Thyroid gland (tissue), 4 donors: ENCODE measurements at regions not wholly inside any gene's neighbourhood (a gene's known extent, or its start where the extent isn't known, plus 50 kb on each side); places are given as distances from the start of the nearest gene placed in this dataset.

Experiments used
- DNase-seq, 2 donors: peaks; one replicate each; pipeline ENCODE4 v3.0.0-alpha.2; 2019
- H3K27ac ChIP-seq, 3 donors: fragments of 200-600 bp; sonication (generic); 1 replicate in 2 of 3; 2 replicates in 1 of 3; pipeline ENCODE4 v1.5.1; 2016 to 2019; ENCODE audit warnings: mild to moderate bottlenecking in 1 of 3, moderate library complexity in 1 of 3
- H3K27me3 ChIP-seq: fragments of 200-600 bp; sonication (generic); one replicate; pipeline ENCODE4 v1.5.1; 2019
- H3K36me3 ChIP-seq, 2 donors: fragments of 200-600 bp; sonication (generic); one replicate each; pipeline ENCODE4 v1.5.1; 2016 to 2019
- H3K4me1 ChIP-seq, 2 donors: fragments of 200-600 bp; sonication (generic); one replicate each; pipeline ENCODE4 v1.5.1; 2017 to 2019
- H3K4me3 ChIP-seq, 3 donors: fragments of 200-600 bp; sonication (generic); replicated peaks in 1 of 3; 1 replicate in 2 of 3; 2 replicates in 1 of 3; pipeline ENCODE4 v1.5.1; 2016; ENCODE audit warnings: mild to moderate bottlenecking in 1 of 3
- H3K9me3 ChIP-seq: fragments of 200-600 bp; sonication (generic); one replicate; pipeline ENCODE4 v1.5.1; 2017
- POLR2A ChIP-seq, 2 donors: fragments of 450-650 bp; IDR thresholded peaks; one replicate each; pipeline ENCODE4 v1.6.1; 2017; ENCODE audit warnings: antibody characterized with exemption in 2 of 2, mild to moderate bottlenecking in 2 of 2, moderate library complexity in 1 of 2
- WGBS, 2 donors: methylation state at CpG; one replicate each; pipeline ENCODE4 v1.1.5; 2017; 5-methylcytosine and 5-hydroxymethylcytosine counted together
- intact Hi-C: fragments of 100-400 bp; cut with DNase I; formaldehyde crosslinking; loops from one replicate; pipeline ENCODE4 v1.15.1; 2023
- TF ChIP-seq, protein P1 (sequence below), 6 experiments: fragments of 200-600 bp in 3 of 6; fragments of 450-650 bp in 3 of 6; sonication (generic) in 3 of 6; IDR thresholded peaks; one replicate each; pipeline ENCODE4 v1.5.1; 2016 to 2019; ENCODE audit warnings: antibody characterized with exemption in 6 of 6, mild to moderate bottlenecking in 2 of 6, inconsistent platforms in 1 of 6, moderate library complexity in 1 of 6

DNA sequence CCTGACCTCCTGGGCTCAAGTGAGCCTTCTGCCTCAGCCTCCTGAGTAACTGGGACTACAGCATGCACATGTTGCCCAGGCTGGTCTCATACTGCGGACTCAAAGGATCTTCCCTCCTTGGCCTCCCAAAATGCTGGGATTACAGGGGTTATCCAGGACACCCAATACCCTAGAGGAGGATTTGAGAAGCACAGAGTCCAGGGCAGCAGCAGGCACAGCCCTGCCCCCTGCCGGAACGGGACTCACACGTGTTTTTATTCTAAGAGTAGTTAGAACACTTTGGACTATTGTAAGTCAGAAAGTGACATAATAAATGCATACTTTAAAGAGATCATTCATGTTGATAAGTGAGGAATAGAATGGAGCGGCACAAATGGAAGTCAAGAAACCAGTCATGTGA, 80.2 kb downstream of the C6orf118 start:
- intact Hi-C loops: no loop called here
- DNase-seq: no peak
- Histone ChIP-seq H3K4me1 (no peaks in the 10 kb centered on the region), H3K27ac (no peak overlapping the region), H3K9me3 (no peaks in the 10 kb centered on the region), H3K4me3 (no peak overlapping the region), H3K36me3 (no peaks in the 10 kb centered on the region), H3K27me3 (no peaks in the 10 kb centered on the region)
- 87 to 92% methylated on average over 5 of the region's 5 CpGs for WGBS, 2 donors
- TF ChIP-seq POLR2A (IDR thresholded peaks at IDR 0.05): no peak
- TF ChIP-seq, protein P1, sequence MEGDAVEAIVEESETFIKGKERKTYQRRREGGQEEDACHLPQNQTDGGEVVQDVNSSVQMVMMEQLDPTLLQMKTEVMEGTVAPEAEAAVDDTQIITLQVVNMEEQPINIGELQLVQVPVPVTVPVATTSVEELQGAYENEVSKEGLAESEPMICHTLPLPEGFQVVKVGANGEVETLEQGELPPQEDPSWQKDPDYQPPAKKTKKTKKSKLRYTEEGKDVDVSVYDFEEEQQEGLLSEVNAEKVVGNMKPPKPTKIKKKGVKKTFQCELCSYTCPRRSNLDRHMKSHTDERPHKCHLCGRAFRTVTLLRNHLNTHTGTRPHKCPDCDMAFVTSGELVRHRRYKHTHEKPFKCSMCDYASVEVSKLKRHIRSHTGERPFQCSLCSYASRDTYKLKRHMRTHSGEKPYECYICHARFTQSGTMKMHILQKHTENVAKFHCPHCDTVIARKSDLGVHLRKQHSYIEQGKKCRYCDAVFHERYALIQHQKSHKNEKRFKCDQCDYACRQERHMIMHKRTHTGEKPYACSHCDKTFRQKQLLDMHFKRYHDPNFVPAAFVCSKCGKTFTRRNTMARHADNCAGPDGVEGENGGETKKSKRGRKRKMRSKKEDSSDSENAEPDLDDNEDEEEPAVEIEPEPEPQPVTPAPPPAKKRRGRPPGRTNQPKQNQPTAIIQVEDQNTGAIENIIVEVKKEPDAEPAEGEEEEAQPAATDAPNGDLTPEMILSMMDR (IDR thresholded peaks at IDR 0.05): no peak

DNA sequence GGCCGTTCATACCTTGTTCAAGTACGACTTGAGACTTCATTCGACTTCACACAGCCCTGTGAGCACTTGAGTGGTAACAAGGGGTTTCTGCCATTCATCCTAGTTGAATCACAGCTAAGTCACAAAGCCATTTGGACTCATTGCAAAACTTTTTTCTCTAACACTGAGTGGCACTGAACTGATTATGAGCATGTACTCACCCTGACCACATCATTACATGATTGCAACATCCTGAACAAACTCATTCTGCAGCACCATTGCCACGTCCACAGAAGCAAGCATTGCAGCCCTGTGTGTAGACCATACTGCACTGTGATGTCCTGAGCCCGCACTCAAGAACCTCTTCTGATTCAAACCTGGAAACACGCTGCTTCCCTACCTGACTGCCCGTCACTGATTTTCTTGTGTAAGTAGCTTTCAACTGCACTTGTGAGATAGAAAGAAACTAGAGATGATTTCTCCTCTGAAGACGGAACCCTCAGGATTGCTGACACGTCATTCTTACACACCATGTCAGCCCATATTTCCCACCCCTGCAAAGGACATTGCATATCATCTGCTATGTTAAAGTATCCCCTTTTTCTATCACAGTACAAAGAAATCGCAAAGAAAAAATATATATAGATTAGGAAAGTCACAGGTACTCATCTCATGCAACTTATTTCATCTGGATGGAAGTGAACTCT, 81.6 kb downstream of the C6orf118 start:
- Histone ChIP-seq H3K9me3 (no peaks in the 10 kb centered on the region), H3K4me1 (no peaks in the 10 kb centered on the region), H3K4me3 (no peak overlapping the region), H3K36me3 (no peaks in the 10 kb centered on the region), H3K27me3 (no peaks in the 10 kb centered on the region), H3K27ac (no peak overlapping the region)
- TF ChIP-seq, protein P1 (IDR thresholded peaks at IDR 0.05): no peak
- TF ChIP-seq POLR2A (IDR thresholded peaks at IDR 0.05): no peak
- intact Hi-C loops: no loop called here
- peak; percentile 11 to 19 for DNase-seq
- 37 to 49% methylated on average over 10 of the region's 10 CpGs for WGBS, 2 donors

DNA sequence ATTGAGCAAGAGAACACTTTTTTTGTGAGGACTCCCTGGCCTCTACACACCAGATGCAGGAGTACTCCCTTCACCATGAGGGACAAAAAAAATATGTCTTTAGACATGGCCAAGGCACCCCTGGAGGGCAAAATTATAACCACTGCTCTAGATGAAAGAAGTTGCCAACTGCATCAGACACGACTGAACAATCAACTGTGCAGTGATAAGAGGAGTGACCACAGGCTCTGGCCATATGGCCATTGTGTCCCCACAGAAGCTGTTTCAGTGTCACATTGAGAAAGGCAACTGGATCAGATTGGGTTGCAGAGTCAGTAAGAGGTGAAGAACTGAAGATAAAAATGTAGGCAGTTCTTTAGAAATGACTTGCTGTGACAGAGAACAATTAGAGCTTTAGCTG, 85.7 kb downstream of the C6orf118 start:
- TF ChIP-seq, protein P1 (IDR thresholded peaks at IDR 0.05): no peak
- TF ChIP-seq POLR2A (IDR thresholded peaks at IDR 0.05): no peak
- intact Hi-C loops: no loop called here
- WGBS, 2 donors: 63 to 67% methylated on average over 1 of the region's 1 CpG

DNA sequence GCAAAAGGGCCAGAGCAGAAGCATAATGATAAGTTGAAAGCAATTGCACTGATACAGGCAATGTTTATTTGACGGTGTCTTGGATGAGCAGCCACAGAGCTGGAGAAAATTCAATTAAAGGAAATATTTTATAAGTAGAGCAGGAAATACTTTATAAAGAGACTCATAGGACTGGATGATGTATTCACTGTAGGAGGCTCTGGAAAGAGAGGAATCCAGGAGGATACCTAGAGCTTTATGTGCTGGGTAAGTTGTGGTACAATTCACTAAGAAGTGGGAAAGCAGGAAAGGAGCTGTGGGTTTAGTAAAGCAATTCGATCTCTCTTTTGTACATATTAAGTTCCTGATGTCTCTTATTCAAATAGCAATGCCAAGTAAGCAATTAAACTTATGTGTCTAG, 86.3 kb downstream of the C6orf118 start:
- Histone ChIP-seq H3K36me3 (no peaks in the 10 kb centered on the region), H3K4me1 (no peaks in the 10 kb centered on the region), H3K27me3 (no peaks in the 10 kb centered on the region), H3K27ac (no peak overlapping the region), H3K9me3 (no peaks in the 10 kb centered on the region), H3K4me3 (no peak overlapping the region)
- intact Hi-C loops: no loop called here
- TF ChIP-seq, protein P1 (IDR thresholded peaks at IDR 0.05): no peak
- no peak for TF ChIP-seq POLR2A (IDR thresholded peaks at IDR 0.05)
- no peak for DNase-seq
- 79 to 86% methylated on average over 2 of the region's 2 CpGs for WGBS, 2 donors

More for the DNA sequence above, 85.7 kb downstream of the C6orf118 start:
- H3K9me3 ChIP-seq: no peaks in the 10 kb centered on the region
- no peaks in the 10 kb centered on the region for H3K36me3 ChIP-seq
- no peaks in the 10 kb centered on the region for H3K4me1 ChIP-seq
- no peak overlapping the region for H3K27ac ChIP-seq
- no peak for DNase-seq
- no peaks in the 10 kb centered on the region for H3K27me3 ChIP-seq
- H3K4me3 ChIP-seq: no peak overlapping the region

DNA sequence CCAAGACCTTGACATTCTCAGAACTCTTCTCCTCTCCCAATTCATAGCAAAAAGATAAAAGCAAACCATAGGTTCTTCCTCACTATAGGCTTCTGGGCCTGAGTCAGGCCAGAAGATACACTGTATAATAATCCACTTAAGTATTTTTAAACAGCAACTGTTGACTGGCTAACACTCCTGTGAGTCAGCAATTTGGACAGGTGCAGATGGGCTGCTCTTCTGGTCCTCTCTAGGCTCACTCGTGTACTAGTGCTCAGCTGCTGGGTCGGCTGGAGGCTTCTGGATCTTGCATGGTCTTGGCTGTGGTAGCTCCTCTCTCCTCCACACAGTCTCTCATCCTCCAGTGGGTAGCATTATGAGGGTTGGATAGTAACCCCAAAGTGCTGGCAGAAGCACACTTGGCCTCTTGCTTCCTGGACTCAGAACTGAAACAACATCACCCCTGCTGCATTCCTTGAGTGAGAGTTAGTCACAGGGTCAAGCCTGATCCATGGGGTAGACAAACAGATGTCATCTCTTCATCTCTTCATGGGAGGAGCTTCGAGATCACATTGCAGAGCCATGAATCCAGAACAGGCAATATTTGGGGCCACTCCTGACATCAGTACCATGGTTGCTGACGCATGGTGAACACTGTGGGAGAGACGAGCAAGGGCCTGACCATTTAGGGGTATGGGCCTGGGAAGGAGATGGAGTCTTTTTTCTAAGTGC, 86.9 kb downstream of the C6orf118 start:
- WGBS, 2 donors: 88 to 97% methylated on average over 5 of the region's 5 CpGs
- intact Hi-C loops: no loop called here

More for the DNA sequence above, 86.9 kb downstream of the C6orf118 start:
- Histone ChIP-seq H3K4me1 (no peaks in the 10 kb centered on the region), H3K4me3 (no peak overlapping the region), H3K27ac (no peak overlapping the region), H3K9me3 (no peaks in the 10 kb centered on the region), H3K36me3 (no peaks in the 10 kb centered on the region), H3K27me3 (no peaks in the 10 kb centered on the region)
- TF ChIP-seq, protein P1 (IDR thresholded peaks at IDR 0.05): no peak
- TF ChIP-seq POLR2A (IDR thresholded peaks at IDR 0.05): no peak
- no peak for DNase-seq
